H9 (cell line): ENCODE measurements at regions not wholly inside any gene's neighbourhood (a gene's known extent, or its start where the extent isn't known, plus 50 kb on each side); places are given as distances from the start of the nearest gene placed in this dataset.

Source experiments
- DNase-seq: peaks from one replicate; pipeline ENCODE4 v3.0.0-alpha.2; 2017
- H2AFZ ChIP-seq: one replicate; pipeline ENCODE4 v1.6.1; 2013; ENCODE audit warnings: mild to moderate bottlenecking, low read length, control low read depth, moderate library complexity
- H2AK5ac ChIP-seq: 2 replicates; pipeline ENCODE4 v1.6.1; 2013; ENCODE audit warnings: low read length, control low read depth, mixed read lengths; ENCODE audit not compliant: insufficient read length
- H2BK120ac ChIP-seq: one replicate; pipeline ENCODE4 v1.6.1; 2013; ENCODE audit warnings: low read depth, mild to moderate bottlenecking, low read length, control low read depth, inconsistent platforms; ENCODE audit not compliant: poor library complexity, severe bottlenecking
- H2BK12ac ChIP-seq: 2 replicates; pipeline ENCODE4 v1.6.1; 2013; ENCODE audit warnings: low read length, control low read depth, mixed read lengths, low read depth; ENCODE audit not compliant: insufficient read length
- H2BK15ac ChIP-seq: 2 replicates; pipeline ENCODE4 v1.6.1; 2013; ENCODE audit warnings: low read depth, low read length, control low read depth
- H2BK20ac ChIP-seq: one replicate; pipeline ENCODE4 v1.6.1; 2013; ENCODE audit warnings: low read depth, mild to moderate bottlenecking, low read length, control low read depth, inconsistent platforms; ENCODE audit not compliant: poor library complexity, severe bottlenecking
- H2BK5ac ChIP-seq: 2 replicates; pipeline ENCODE4 v1.6.1; 2013; ENCODE audit warnings: low read length, control low read depth, mixed read lengths; ENCODE audit not compliant: insufficient read length
- H3K14ac ChIP-seq: 2 replicates; pipeline ENCODE4 v1.6.1; 2013; ENCODE audit warnings: low read length, control low read depth; ENCODE audit not compliant: insufficient read depth
- H3K18ac ChIP-seq: 2 replicates; pipeline ENCODE4 v1.6.1; 2013; ENCODE audit warnings: low read depth, mild to moderate bottlenecking, mixed read lengths, low read length, control low read depth; ENCODE audit not compliant: insufficient read length
- H3K23ac ChIP-seq: 2 replicates; pipeline ENCODE4 v1.6.1; 2013; ENCODE audit warnings: low read length, control low read depth, mixed read lengths, low read depth; ENCODE audit not compliant: insufficient read length
- H3K23me2 ChIP-seq: 2 replicates; pipeline ENCODE4 v1.6.1; 2013; ENCODE audit warnings: low read depth, mild to moderate bottlenecking, mixed read lengths, low read length, control low read depth; ENCODE audit not compliant: insufficient read length, poor library complexity, severe bottlenecking
- H3K27ac ChIP-seq: 2 replicates; pipeline ENCODE4 v1.5.1; 2013; ENCODE audit warnings: low read length, control low read depth, mixed read lengths, low read depth; ENCODE audit not compliant: insufficient read length
- H3K27me3 ChIP-seq: 2 replicates; pipeline ENCODE4 v1.6.1; 2013; ENCODE audit warnings: low read length, control low read depth, inconsistent platforms; ENCODE audit not compliant: insufficient read depth
- H3K4ac ChIP-seq: 2 replicates; pipeline ENCODE4 v1.6.1; 2013; ENCODE audit warnings: low read depth, mild to moderate bottlenecking, control low read depth, inconsistent platforms, low read length, moderate library complexity
- H3K4me1 ChIP-seq: 2 replicates; pipeline ENCODE4 v1.6.1; 2013; ENCODE audit warnings: low read length, control low read depth, inconsistent platforms; ENCODE audit not compliant: insufficient read depth
- H3K4me2 ChIP-seq: 2 replicates; pipeline ENCODE4 v1.6.1; 2013; ENCODE audit warnings: low read length, control low read depth, mixed read lengths; ENCODE audit not compliant: insufficient read length, insufficient read depth
- H3K56ac ChIP-seq: 2 replicates; pipeline ENCODE4 v1.6.1; 2013; ENCODE audit warnings: low read depth, mild to moderate bottlenecking, mixed read lengths, low read length, control low read depth; ENCODE audit not compliant: insufficient read length
- H3K79me1 ChIP-seq: 2 replicates; pipeline ENCODE4 v1.6.1; 2013; ENCODE audit warnings: low read depth, mild to moderate bottlenecking, moderate library complexity, low read length, control low read depth, inconsistent platforms; ENCODE audit not compliant: insufficient read depth, poor library complexity, severe bottlenecking
- H3K79me2 ChIP-seq: 2 replicates; pipeline ENCODE4 v1.6.1; 2013; ENCODE audit warnings: low read length, control low read depth, inconsistent platforms; ENCODE audit not compliant: insufficient read depth
- H3K9ac ChIP-seq: 2 replicates; pipeline ENCODE4 v1.6.1; 2013; ENCODE audit warnings: low read length, control low read depth, mixed read lengths; ENCODE audit not compliant: insufficient read length; ENCODE audit errors: extremely low read depth
- H3K9me3 ChIP-seq: one replicate; pipeline ENCODE4 v1.6.1; 2013; ENCODE audit warnings: low read depth, low read length, inconsistent platforms; ENCODE audit not compliant: control insufficient read depth
- H3T11ph ChIP-seq: one replicate; pipeline ENCODE4 v1.6.1; 2013; ENCODE audit warnings: mild to moderate bottlenecking, low read length, control low read depth, inconsistent platforms
- H4K20me1 ChIP-seq: one replicate; pipeline ENCODE4 v1.6.1; 2013; ENCODE audit not compliant: control insufficient read depth, insufficient read length, insufficient read depth
- H4K5ac ChIP-seq: 2 replicates; pipeline ENCODE4 v1.6.1; 2013; ENCODE audit warnings: low read depth, mild to moderate bottlenecking, mixed read lengths, low read length, control low read depth; ENCODE audit not compliant: insufficient read length
- H4K8ac ChIP-seq: replicated peaks from 2 replicates; pipeline ENCODE4 v1.6.1; 2013; ENCODE audit warnings: low read length, control low read depth, mixed read lengths, low read depth; ENCODE audit not compliant: insufficient read length
- H4K91ac ChIP-seq: 2 replicates; pipeline ENCODE4 v1.6.1; 2013; ENCODE audit warnings: low read depth, mild to moderate bottlenecking, moderate library complexity, mixed read lengths, low read length, control low read depth; ENCODE audit not compliant: insufficient read length
- H3K27ac Mint-ChIP-seq, 3 experiments: 2 replicates in 2 of 3; 3 replicates in 1 of 3; pipeline ENCODE4 v1.8.0; 2020 to 2021; ENCODE audit warnings: mixed read lengths in 3 of 3, mild to moderate bottlenecking in 1 of 3, moderate library complexity in 1 of 3
- H3K27me3 Mint-ChIP-seq: 2 replicates; pipeline ENCODE4 v1.8.0; 2021; ENCODE audit warnings: low read depth, mild to moderate bottlenecking, moderate library complexity, mixed read lengths
- H3K36me3 Mint-ChIP-seq, 3 experiments: 2 replicates in 2 of 3; 3 replicates in 1 of 3; pipeline ENCODE4 v1.8.0; 2020 to 2021; ENCODE audit warnings: low read depth in 3 of 3, mixed read lengths in 3 of 3; ENCODE audit not compliant: insufficient read depth in 1 of 3
- H3K4me1 Mint-ChIP-seq, 2 experiments: 2 replicates each; pipeline ENCODE4 v1.8.0; 2020; ENCODE audit warnings: mixed read lengths in 2 of 2
- H3K4me3 Mint-ChIP-seq, 2 experiments: 2 replicates in 1 of 2; 3 replicates in 1 of 2; pipeline ENCODE4 v1.8.0; 2020 to 2021; ENCODE audit warnings: mild to moderate bottlenecking in 2 of 2, mixed read lengths in 2 of 2, moderate library complexity in 1 of 2
- H3K9me3 Mint-ChIP-seq, 2 experiments: 2 replicates in 1 of 2; 3 replicates in 1 of 2; pipeline ENCODE4 v1.8.0; 2020; ENCODE audit warnings: mild to moderate bottlenecking in 2 of 2, mixed read lengths in 2 of 2, moderate library complexity in 1 of 2
- CTCF ChIP-seq: fragments of 200-600 bp; sonication (generic); conservative IDR thresholded peaks from 3 replicates; pipeline ENCODE4 v1.8.0; 2021; ENCODE audit warnings: antibody characterized with exemption, mild to moderate bottlenecking
- WGBS: extraction: QIAGEN DNeasy Blood & Tissue Kit; methylation state at CpG from one replicate; pipeline ENCODE4 v1.1.7; 2013; ENCODE audit warnings: missing lambda C conversion rate, low lambda C conversion rate, mixed read lengths; ENCODE audit not compliant: insufficient read length; ENCODE audit errors: extremely low coverage; 5-methylcytosine and 5-hydroxymethylcytosine counted together

- H3K9ac ChIP-seq = no peak overlapping the region
- Mint-ChIP-seq H3K4me3 (no peak overlapping the region), H3K4me1 (peaks cover 7 to 9% of the 10 kb centered on the region in 2 experiments), H3K9me3 (peaks cover 2 to 5% of the 10 kb centered on the region in 2 experiments; a peak in 2 of 5 replicates), H3K27ac (no peak overlapping the region), H3K27me3 (peaks cover 22% of the 10 kb centered on the region), H3K36me3 (no peaks in the 10 kb centered on the region)
- H3K23ac ChIP-seq = no peak overlapping the region
- no peaks in the 10 kb centered on the region for H3K9me3 ChIP-seq
- WGBS = no CpG with 5 or more reads among the region's 4 CpGs
- no peak overlapping the region for H3K27ac ChIP-seq
- no peak overlapping the region for H2BK5ac ChIP-seq
- H2BK20ac ChIP-seq = no peak overlapping the region
- H2BK12ac ChIP-seq = no peak overlapping the region
- no peaks in the 10 kb centered on the region for H3K4me1 ChIP-seq
- DNase-seq = no peak
- no peaks in the 10 kb centered on the region for H3K23me2 ChIP-seq
- no peak overlapping the region for H2BK15ac ChIP-seq
- no peak overlapping the region for H3K18ac ChIP-seq
- no peak overlapping the region for H4K91ac ChIP-seq
- H4K5ac ChIP-seq = no peak overlapping the region
- H3K79me1 ChIP-seq = no peaks in the 10 kb centered on the region
- H3K14ac ChIP-seq = no peak overlapping the region
- H3T11ph ChIP-seq = no peak overlapping the region
- H4K8ac ChIP-seq = no peak overlapping the region
- no peak overlapping the region for H3K4ac ChIP-seq
- no peak overlapping the region for H3K4me2 ChIP-seq
- no peak overlapping the region for H3K56ac ChIP-seq
- H3K79me2 ChIP-seq = no peaks in the 10 kb centered on the region
- no peaks in the 10 kb centered on the region for H4K20me1 ChIP-seq
- no peak overlapping the region for H2BK120ac ChIP-seq
- H2AFZ ChIP-seq = no peak overlapping the region
- no peak for TF ChIP-seq CTCF
- H3K27me3 ChIP-seq = no peaks in the 10 kb centered on the region
- H2AK5ac ChIP-seq = no peak overlapping the region
Observed at GRCh38 chr4:53929311-53929710, 135.1 kb downstream of the CHIC2 start.
